B cell (primary cell): ENCODE measurements at regions not wholly inside any gene's neighbourhood (a gene's known extent, or its start where the extent isn't known, plus 50 kb on each side); places are given as distances from the start of the nearest gene placed in this dataset.

Experiments used
- ATAC-seq: fragments of 200-7000 bp; cut with Tn5 transposase; one replicate; pipeline ENCODE4 v1.10.0; 2021; ENCODE audit warnings: low read depth, mild to moderate bottlenecking, moderate number of reproducible peaks, moderate library complexity
- CTCF ChIA-PET: fragments of 350-600 bp; sonication (Branson Sonifier 250); formaldehyde crosslinking; loops from one replicate; lab custom pipeline; 2021; ENCODE audit warnings: antibody characterized with exemption, inconsistent platforms; lab: Charles Lee
- POLR2A ChIA-PET: fragments of 350-600 bp; sonication (Branson Sonifier 250); formaldehyde crosslinking; loops from one replicate; lab custom pipeline; 2021; ENCODE audit warnings: antibody characterized with exemption; lab: Charles Lee
- DNase-seq: peaks from one replicate; pipeline ENCODE4 v3.0.0; 2013
- H2AFZ ChIP-seq: 2 replicates; pipeline ENCODE4 v1.6.1; 2012; ENCODE audit warnings: mild to moderate bottlenecking, low read depth, low read length; ENCODE audit not compliant: insufficient read depth, poor library complexity, severe bottlenecking
- H3K27ac ChIP-seq, 2 donors: 1 replicate in 1 of 2; 2 replicates in 1 of 2; pipeline ENCODE4 v1.5.1; 2012 to 2013; ENCODE audit warnings: low read length in 2 of 2, mild to moderate bottlenecking in 2 of 2, moderate library complexity in 1 of 2
- H3K27me3 ChIP-seq, 4 experiments: fragments of 200-600 bp in 1 of 4; sonication (generic) in 1 of 4; replicated peaks in 1 of 4; 1 replicate in 2 of 4; 2 replicates in 2 of 4; pipeline versions ENCODE4 v1.6.1 to v1.7.0; 2013 to 2016; ENCODE audit warnings: low read length in 3 of 4, mild to moderate bottlenecking in 2 of 4, mixed read lengths in 1 of 4, moderate library complexity in 1 of 4; ENCODE audit not compliant: insufficient read depth in 4 of 4, control insufficient read depth in 3 of 4; ENCODE audit errors: control extremely low read depth in 1 of 4
- H3K36me3 ChIP-seq, 2 experiments: replicated peaks in 1 of 2; 1 replicate in 1 of 2; 2 replicates in 1 of 2; pipeline versions ENCODE4 v1.6.1 to v1.7.1; 2013; ENCODE audit warnings: low read length in 1 of 2; ENCODE audit not compliant: insufficient read depth in 2 of 2, control insufficient read depth in 1 of 2; ENCODE audit errors: control extremely low read depth in 1 of 2, extremely low read depth in 1 of 2
- H3K4me1 ChIP-seq, 2 donors: fragments of 200-600 bp in 1 of 2; sonication (generic) in 1 of 2; 1 replicate in 1 of 2; 2 replicates in 1 of 2; pipeline versions ENCODE4 v1.5.1 to v1.6.1; 2013 to 2017; ENCODE audit warnings: low read length in 2 of 2; ENCODE audit not compliant: control insufficient read depth in 2 of 2, insufficient read depth in 2 of 2
- H3K4me2 ChIP-seq: replicated peaks from 2 replicates; pipeline ENCODE3; 2012; ENCODE audit warnings: mild to moderate bottlenecking, low read depth, low read length; ENCODE audit not compliant: poor library complexity, severe bottlenecking
- H3K4me3 ChIP-seq, 5 experiments: fragments of 200-600 bp in 1 of 5; sonication (generic) in 1 of 5; 1 replicate in 3 of 5; 2 replicates in 2 of 5; pipeline versions ENCODE4 v1.5.1 to v1.7.0; 2011 to 2016; ENCODE audit warnings: low read length in 4 of 5, mild to moderate bottlenecking in 4 of 5, low read depth in 2 of 5, control low read depth in 1 of 5, moderate library complexity in 1 of 5; ENCODE audit not compliant: insufficient read depth in 1 of 5; ENCODE audit errors: control extremely low read depth in 1 of 5, extremely low read depth in 1 of 5
- H3K79me2 ChIP-seq: fragments of 200-600 bp; sonication (generic); one replicate; pipeline ENCODE4 v1.6.0; 2016; ENCODE audit warnings: low read length; ENCODE audit not compliant: control insufficient read depth, insufficient read depth
- H3K9ac ChIP-seq: fragments of 200-600 bp; sonication (generic); 2 replicates; pipeline ENCODE4 v1.6.1; 2017; ENCODE audit warnings: mild to moderate bottlenecking, low read length, moderate library complexity
- H3K9me3 ChIP-seq, 3 donors: one replicate each; pipeline versions ENCODE4 v1.6.1 to v1.7.1; 2013; ENCODE audit warnings: low read length in 2 of 3; ENCODE audit not compliant: control insufficient read depth in 2 of 3, insufficient read depth in 1 of 3; ENCODE audit errors: control extremely low read depth in 1 of 3
- H4K20me1 ChIP-seq: 2 replicates; pipeline ENCODE4 v1.6.0; 2012; ENCODE audit warnings: mild to moderate bottlenecking, low read length; ENCODE audit not compliant: insufficient read depth, control insufficient read depth, poor library complexity, severe bottlenecking
- H3K27ac Mint-ChIP-seq: one replicate; pipeline ENCODE4 v1.8.0; 2021; ENCODE audit warnings: mixed read lengths
- H3K27me3 Mint-ChIP-seq: one replicate; pipeline ENCODE4 v1.8.0; 2021; ENCODE audit warnings: mixed read lengths
- H3K4me1 Mint-ChIP-seq: one replicate; pipeline ENCODE4 v1.8.0; 2021; ENCODE audit warnings: mixed read lengths
- H3K4me3 Mint-ChIP-seq: one replicate; pipeline ENCODE4 v1.8.0; 2021; ENCODE audit warnings: mixed read lengths
- H3K9me3 Mint-ChIP-seq: one replicate; pipeline ENCODE4 v1.8.0; 2022; ENCODE audit warnings: mixed read lengths; ENCODE audit not compliant: insufficient read depth
- CTCF ChIP-seq: fragments of 200-600 bp; IDR thresholded peaks from one replicate; pipeline ENCODE4 v1.8.0; 2022; ENCODE audit warnings: antibody characterized with exemption, mild to moderate bottlenecking
- EZH2 ChIP-seq: IDR thresholded peaks from 2 replicates; pipeline ENCODE4 v1.6.1; 2012; ENCODE audit warnings: borderline replicate concordance, low read depth, mild to moderate bottlenecking, moderate library complexity, low read length; ENCODE audit not compliant: insufficient read depth, poor library complexity, severe bottlenecking
- WGBS: methylation state at CpG from one replicate; pipeline ENCODE4 v1.1.5; 2013; ENCODE audit warnings: missing lambda C conversion rate; ENCODE audit not compliant: insufficient coverage; 5-methylcytosine and 5-hydroxymethylcytosine counted together
- intact Hi-C: fragments of 100-400 bp; cut with micrococcal nuclease; formaldehyde crosslinking; loops from one replicate; pipeline ENCODE4 v1.10.0; 2022

- intact Hi-C loops = no loop called here
- no peak for ATAC-seq
- no peak for TF ChIP-seq CTCF
- no peak for TF ChIP-seq EZH2
Observed at GRCh38 chr1:208500375-208500774, 256.2 kb upstream of the PLXNA2 start.

GRCh38 chr1:208501542-208501941 lies 257.4 kb upstream of the PLXNA2 start:
- no peak overlapping the region for H3K4me2 ChIP-seq
- no peak overlapping the region for H3K27ac ChIP-seq
- DNase-seq (no peak), ATAC-seq (no peak)
- no peaks in the 10 kb centered on the region for H3K9me3 Mint-ChIP-seq
- H3K9ac ChIP-seq = no peak overlapping the region
- H3K4me1 Mint-ChIP-seq = no peaks in the 10 kb centered on the region
- H3K79me2 ChIP-seq = no peaks in the 10 kb centered on the region
- intact Hi-C loops = no loop called here
- no peaks in the 10 kb centered on the region for H3K4me1 ChIP-seq
- no peaks in the 10 kb centered on the region for H3K36me3 ChIP-seq
- ChIA-PET POLR2A (no interaction called here), CTCF (no interaction called here)
- peaks cover 0 to 2% (median 0%) of the 10 kb centered on the region in 4 experiments for H3K27me3 ChIP-seq
- no peak overlapping the region for H3K4me3 Mint-ChIP-seq
- H3K4me3 ChIP-seq = no peak overlapping the region
- H3K9me3 ChIP-seq = no peaks in the 10 kb centered on the region
- H3K27me3 Mint-ChIP-seq = peaks cover 33% of the 10 kb centered on the region
- TF ChIP-seq CTCF (no peak), EZH2 (no peak)
- 40% methylated on average over 2 of the region's 2 CpGs for WGBS
- H3K27ac Mint-ChIP-seq = no peak overlapping the region
- H2AFZ ChIP-seq = no peak overlapping the region
- H4K20me1 ChIP-seq = no peaks in the 10 kb centered on the region

More at GRCh38 chr1:208500375-208500774, 256.2 kb upstream of the PLXNA2 start:
- peaks cover 33% of the 10 kb centered on the region for H3K27me3 Mint-ChIP-seq
- WGBS = 81% methylated on average over 2 of the region's 2 CpGs
- no peaks in the 10 kb centered on the region for H3K4me1 ChIP-seq
- no peak overlapping the region for H3K4me2 ChIP-seq
- H3K4me1 Mint-ChIP-seq = no peaks in the 10 kb centered on the region
- DNase-seq = no peak
- ChIA-PET POLR2A (no interaction called here), CTCF (no interaction called here)
- H3K79me2 ChIP-seq = no peaks in the 10 kb centered on the region
- no peak overlapping the region for H3K27ac Mint-ChIP-seq
- no peaks in the 10 kb centered on the region for H4K20me1 ChIP-seq
- no peaks in the 10 kb centered on the region for H3K9me3 Mint-ChIP-seq
- no peak overlapping the region for H2AFZ ChIP-seq
- peaks cover 0 to 2% (median 0%) of the 10 kb centered on the region in 4 experiments for H3K27me3 ChIP-seq
- H3K9me3 ChIP-seq = no peaks in the 10 kb centered on the region
- H3K9ac ChIP-seq = no peak overlapping the region
- H3K27ac ChIP-seq = no peak overlapping the region
- no peak overlapping the region for H3K4me3 Mint-ChIP-seq
- no peak overlapping the region for H3K4me3 ChIP-seq
- no peaks in the 10 kb centered on the region for H3K36me3 ChIP-seq
